MM.1S (cell line): ENCODE measurements at regions not wholly inside any gene's neighbourhood (a gene's known extent, or its start where the extent isn't known, plus 50 kb on each side); places are given as distances from the start of the nearest gene placed in this dataset.

ENCODE experiments used
- CTCF ChIP-seq: fragments of 300-600 bp; sonication (generic); IDR thresholded peaks from 2 replicates; pipeline ENCODE4 v1.5.1; 2016; ENCODE audit warnings: antibody characterized with exemption, low read length, mixed read lengths
- EZH2 ChIP-seq: fragments of 300-600 bp; sonication (generic); optimal IDR thresholded peaks from 2 replicates; pipeline ENCODE3; 2017; ENCODE audit warnings: low read depth, mild to moderate bottlenecking, antibody characterized with exemption, low read length, mixed read lengths
- EZH2phosphoT487 ChIP-seq: fragments of 300-600 bp; sonication (generic); IDR thresholded peaks from 2 replicates; pipeline ENCODE4 v1.6.1; 2018; ENCODE audit warnings: antibody characterized with exemption, low read length

GRCh38 chr10:31621733-31622132 is 302.7 kb downstream of the ZEB1 start:
- TF ChIP-seq EZH2, result no peak
- no peak for TF ChIP-seq CTCF
- no peak for TF ChIP-seq EZH2phosphoT487
